HCT116 (cell line): ENCODE measurements at regions not wholly inside any gene's neighbourhood (a gene's known extent, or its start where the extent isn't known, plus 50 kb on each side); places are given as distances from the start of the nearest gene placed in this dataset.

Source experiments
- ATAC-seq: fragments of 200-7000 bp; cut with Tn5 transposase; 2 replicates; pipeline ENCODE4 v1.9.1; 2020; ENCODE audit warnings: mild to moderate bottlenecking, moderate library complexity
- BruUV-seq: library from RNA; stranded (reverse); fragments of 400-500 nt; replicated peaks from 2 replicates; lab custom pipeline; 2021; lab: Mats Ljungman, UMichigan
- CTCF ChIA-PET: fragments of 300-600 bp; sonication (Branson Sonifier 250); formaldehyde crosslinking; loops from one replicate; lab custom pipeline; 2021; ENCODE audit warnings: antibody characterized with exemption; lab: Charles Lee
- POLR2A ChIA-PET: fragments of 300-600, 350-600 bp; sonication (Branson Sonifier 250); formaldehyde crosslinking; loops from one replicate; lab custom pipeline; 2021; ENCODE audit warnings: antibody characterized with exemption; lab: Charles Lee
- RAD21 ChIA-PET, 2 experiments: fragments of 300-600 bp; sonication (Branson Sonifier 250); formaldehyde crosslinking; loops; one replicate each; lab custom pipeline; 2023; ENCODE audit warnings: low total read pairs in 2 of 2; ENCODE audit not compliant: uncharacterized antibody in 2 of 2, unreplicated experiment in 2 of 2, low non-redundant PET in 1 of 2; lab: Charles Lee
- DNase-seq: peaks from one replicate; pipeline ENCODE4 v3.0.0-alpha.2; 2010; ENCODE audit warnings: low read depth, low spot score
- H2AFZ ChIP-seq: fragments of 200-600 bp; shearing (Covaris generic), sonication (generic); 2 replicates; pipeline ENCODE4 v1.6.1; 2017; ENCODE audit warnings: low read depth, mixed run types, mixed read lengths, antibody characterized with exemption, low read length; ENCODE audit not compliant: poor library complexity, severe bottlenecking
- H3K27ac ChIP-seq: 2 replicates; pipeline ENCODE4 v1.5.1; 2012; ENCODE audit warnings: low read depth, low read length
- H3K27me3 ChIP-seq: fragments of 200-600 bp; sonication (generic); 2 replicates; pipeline ENCODE4 v1.6.1; 2016; ENCODE audit warnings: mixed run types, low read length, mixed read lengths; ENCODE audit not compliant: insufficient read depth
- H3K36me3 ChIP-seq, 2 experiments: fragments of 200-500 bp in 1 of 2; fragments of 200-600 bp in 1 of 2; sonication (Bioruptor generic) in 1 of 2; sonication (generic) in 1 of 2; 2 replicates each; pipeline versions ENCODE4 v1.5.1 to v1.6.1; 2014 to 2016; ENCODE audit warnings: low read length in 2 of 2, inconsistent platforms in 1 of 2, mixed read lengths in 1 of 2, mixed run types in 1 of 2; ENCODE audit not compliant: insufficient read depth in 2 of 2, control insufficient read depth in 1 of 2
- H3K4me1 ChIP-seq, 2 experiments: fragments of 200-600 bp in 1 of 2; sonication (generic) in 1 of 2; 2 replicates each; pipeline versions ENCODE4 v1.5.1 to v1.6.1; 2012 to 2017; ENCODE audit warnings: low read length in 2 of 2, inconsistent platforms in 1 of 2, mild to moderate bottlenecking in 1 of 2, mixed read lengths in 1 of 2, mixed run types in 1 of 2, moderate library complexity in 1 of 2; ENCODE audit not compliant: insufficient read depth in 2 of 2, control insufficient read depth in 1 of 2
- H3K4me2 ChIP-seq: fragments of 200-600 bp; sonication (generic); 2 replicates; pipeline ENCODE4 v1.6.1; 2017; ENCODE audit warnings: mixed run types, low read length, mixed read lengths
- H3K4me3 ChIP-seq, 2 experiments: fragments of 200-600 bp in 1 of 2; sonication (generic) in 1 of 2; replicated peaks in 1 of 2; 2 replicates each; pipeline ENCODE4 v1.5.1; 2011 to 2016; ENCODE audit warnings: low read length in 2 of 2, control low read depth in 1 of 2, low read depth in 1 of 2, mild to moderate bottlenecking in 1 of 2, mixed read lengths in 1 of 2, mixed run types in 1 of 2
- H3K79me2 ChIP-seq: fragments of 200-600 bp; sonication (generic); 2 replicates; pipeline ENCODE4 v1.6.1; 2017; ENCODE audit warnings: mild to moderate bottlenecking, mixed run types, low read length, moderate library complexity, mixed read lengths; ENCODE audit not compliant: insufficient read depth
- H3K9ac ChIP-seq: fragments of 200-600 bp; sonication (generic); 2 replicates; pipeline ENCODE4 v1.6.1; 2016; ENCODE audit warnings: low read length, mixed read lengths
- H3K9me2 ChIP-seq: fragments of 200-600 bp; sonication (generic), shearing (Covaris generic); 2 replicates; pipeline ENCODE4 v1.6.1; 2017; ENCODE audit warnings: mixed run types, mild to moderate bottlenecking, moderate library complexity; ENCODE audit not compliant: insufficient read depth
- H3K9me3 ChIP-seq, 2 experiments: fragments of 200-500 bp in 1 of 2; fragments of 200-600 bp in 1 of 2; sonication (Bioruptor generic) in 1 of 2; sonication (generic) in 1 of 2; 2 replicates each; pipeline ENCODE4 v1.6.1; 2014 to 2017; ENCODE audit warnings: low read length in 2 of 2, mixed read lengths in 2 of 2, inconsistent platforms in 1 of 2, low read depth in 1 of 2, mild to moderate bottlenecking in 1 of 2, mixed run types in 1 of 2, moderate library complexity in 1 of 2; ENCODE audit not compliant: control insufficient read depth in 1 of 2, insufficient read depth in 1 of 2
- H4K20me1 ChIP-seq: fragments of 200-600 bp; sonication (generic), shearing (Covaris generic); 2 replicates; pipeline ENCODE4 v1.6.1; 2017; ENCODE audit warnings: mixed run types, mild to moderate bottlenecking, moderate library complexity; ENCODE audit not compliant: insufficient read depth
- CBX3 ChIP-seq: IDR thresholded peaks from 2 replicates; pipeline ENCODE4 v1.6.1; 2012; ENCODE audit warnings: low read depth
- CEBPB ChIP-seq: IDR thresholded peaks from 2 replicates; pipeline ENCODE4 v1.6.1; 2012; ENCODE audit warnings: low read depth
- EGR1 ChIP-seq: IDR thresholded peaks from 2 replicates; pipeline ENCODE4 v1.6.1; 2012; ENCODE audit warnings: low read depth
- ELF1 ChIP-seq: IDR thresholded peaks from 2 replicates; pipeline ENCODE4 v1.6.1; 2012; ENCODE audit warnings: low read depth, borderline replicate concordance
- EZH2 ChIP-seq: fragments of 200-600 bp; sonication (generic); IDR thresholded peaks from 2 replicates; pipeline ENCODE4 v1.6.1; 2017; ENCODE audit warnings: antibody characterized with exemption, mixed run types
- FOSL1 ChIP-seq: IDR thresholded peaks from 2 replicates; pipeline ENCODE4 v1.6.1; 2012; ENCODE audit warnings: low read depth
- JUND ChIP-seq: IDR thresholded peaks from 2 replicates; pipeline ENCODE4 v1.6.1; 2012
- POLR2A ChIP-seq: IDR thresholded peaks from 2 replicates; pipeline ENCODE4 v1.7.0; 2011; ENCODE audit warnings: borderline replicate concordance; ENCODE audit not compliant: insufficient read depth, insufficient read length; ENCODE audit errors: extremely low read depth
- POLR2AphosphoS5 ChIP-seq: IDR thresholded peaks from 2 replicates; pipeline ENCODE4 v1.6.1; 2011; ENCODE audit warnings: mild to moderate bottlenecking, low read depth, low read length, moderate library complexity
- SIN3A ChIP-seq: IDR thresholded peaks from 2 replicates; pipeline ENCODE4 v1.6.1; 2012; ENCODE audit warnings: low read depth
- SP1 ChIP-seq: IDR thresholded peaks from 2 replicates; pipeline ENCODE4 v1.6.1; 2012; ENCODE audit warnings: low read depth
- SRF ChIP-seq: IDR thresholded peaks from 2 replicates; pipeline ENCODE4 v1.6.1; 2012; ENCODE audit warnings: low read depth
- TCF7L2 ChIP-seq: IDR thresholded peaks from 2 replicates; pipeline ENCODE4 v1.7.0; 2011; ENCODE audit warnings: borderline replicate concordance, inconsistent platforms; ENCODE audit not compliant: insufficient read depth, insufficient read length; ENCODE audit errors: extremely low read depth
- YY1 ChIP-seq: IDR thresholded peaks from 2 replicates; pipeline ENCODE4 v1.6.1; 2011; ENCODE audit warnings: low read length, low read depth, moderate library complexity, mild to moderate bottlenecking; ENCODE audit not compliant: insufficient replicate concordance; ENCODE audit errors: extremely low read depth
- intact Hi-C: fragments of 100-400 bp; cut with micrococcal nuclease; formaldehyde crosslinking; loops from 2 replicates; pipeline ENCODE4 v1.10.0; 2022
- TF ChIP-seq, protein P1 (sequence below): IDR thresholded peaks from 2 replicates; pipeline ENCODE4 v1.6.1; 2012
- TF ChIP-seq, protein P2 (sequence below): IDR thresholded peaks from 2 replicates; pipeline ENCODE4 v1.6.1; 2011; ENCODE audit warnings: mild to moderate bottlenecking, low read length, moderate library complexity; ENCODE audit not compliant: insufficient replicate concordance; ENCODE audit errors: extremely low read depth
- TF ChIP-seq, protein P3 (sequence below), 3 experiments: fragments of 200-600 bp in 1 of 3; sonication (generic) in 1 of 3; IDR thresholded peaks in 2 of 3; conservative IDR thresholded peaks in 1 of 3; 2 replicates each; pipeline ENCODE4 v1.5.1; 2012 to 2017; ENCODE audit warnings: low read depth in 2 of 3, low read length in 2 of 3, antibody characterized with exemption in 1 of 3, borderline replicate concordance in 1 of 3, control low read depth in 1 of 3, mild to moderate bottlenecking in 1 of 3, mixed read lengths in 1 of 3, mixed run types in 1 of 3, moderate library complexity in 1 of 3; ENCODE audit not compliant: insufficient read depth in 1 of 3
- TF ChIP-seq, protein P4 (sequence below): IDR thresholded peaks from 2 replicates; pipeline ENCODE4 v1.6.1; 2012

DNA sequence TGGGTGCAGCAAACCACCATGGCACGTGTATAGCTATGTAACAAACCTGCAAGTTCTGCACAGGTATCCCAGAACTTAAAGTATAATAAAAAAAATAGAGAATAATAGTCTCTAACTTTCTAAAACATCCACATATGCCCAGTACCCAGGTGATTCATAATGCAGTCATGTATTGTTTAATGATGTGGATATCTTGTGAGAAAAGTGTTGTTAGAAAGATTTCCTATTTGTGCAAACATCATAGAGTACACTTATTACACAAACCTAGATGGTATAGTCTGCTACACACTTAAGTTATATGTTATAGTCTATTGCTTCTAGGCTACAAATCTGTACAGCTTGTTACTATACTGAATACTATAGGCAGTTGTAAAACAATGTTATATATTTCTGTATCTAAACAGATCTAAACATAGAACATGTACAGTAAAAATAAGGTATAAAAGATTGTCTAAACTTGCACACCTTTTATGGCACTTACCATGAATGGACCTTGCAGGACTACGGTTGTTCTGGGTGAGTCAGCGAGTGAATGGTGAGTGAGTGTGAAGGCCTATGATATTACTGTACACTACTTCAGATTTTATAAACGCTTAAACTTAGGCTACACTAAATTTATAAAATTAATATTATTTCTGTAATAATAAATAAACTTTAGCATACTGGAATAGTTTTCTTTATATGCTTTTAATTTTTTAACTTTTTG is 232.2 kb upstream of the SLIT2 start:
- POLR2A ChIA-PET: no interaction called here
- Histone ChIP-seq H3K4me2 (no peak overlapping the region), H3K4me1 (no peaks in the 10 kb centered on the region), H3K79me2 (no peaks in the 10 kb centered on the region), H3K9ac (no peak overlapping the region), H4K20me1 (no peaks in the 10 kb centered on the region), H3K27me3 (no peaks in the 10 kb centered on the region), H2AFZ (no peak overlapping the region), H3K9me3 (no peaks in the 10 kb centered on the region), H3K9me2 (no peaks in the 10 kb centered on the region), H3K27ac (no peak overlapping the region), H3K4me3 (no peak overlapping the region), H3K36me3 (no peaks in the 10 kb centered on the region)
- RAD21 ChIA-PET: no interaction called here
- no TSS peak for BruUV-seq
- intact Hi-C loops: no loop called here
- TF ChIP-seq CEBPB (no peak), POLR2A (no peak), CBX3 (no peak), EGR1 (no peak), SP1 (no peak), SIN3A (no peak), POLR2AphosphoS5 (no peak), SRF (no peak), JUND (no peak), FOSL1 (no peak), YY1 (no peak), TCF7L2 (no peak), ELF1 (no peak), EZH2 (no peak)
- TF ChIP-seq, protein P1, sequence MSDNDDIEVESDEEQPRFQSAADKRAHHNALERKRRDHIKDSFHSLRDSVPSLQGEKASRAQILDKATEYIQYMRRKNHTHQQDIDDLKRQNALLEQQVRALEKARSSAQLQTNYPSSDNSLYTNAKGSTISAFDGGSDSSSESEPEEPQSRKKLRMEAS: no peak
- TF ChIP-seq, protein P2, sequence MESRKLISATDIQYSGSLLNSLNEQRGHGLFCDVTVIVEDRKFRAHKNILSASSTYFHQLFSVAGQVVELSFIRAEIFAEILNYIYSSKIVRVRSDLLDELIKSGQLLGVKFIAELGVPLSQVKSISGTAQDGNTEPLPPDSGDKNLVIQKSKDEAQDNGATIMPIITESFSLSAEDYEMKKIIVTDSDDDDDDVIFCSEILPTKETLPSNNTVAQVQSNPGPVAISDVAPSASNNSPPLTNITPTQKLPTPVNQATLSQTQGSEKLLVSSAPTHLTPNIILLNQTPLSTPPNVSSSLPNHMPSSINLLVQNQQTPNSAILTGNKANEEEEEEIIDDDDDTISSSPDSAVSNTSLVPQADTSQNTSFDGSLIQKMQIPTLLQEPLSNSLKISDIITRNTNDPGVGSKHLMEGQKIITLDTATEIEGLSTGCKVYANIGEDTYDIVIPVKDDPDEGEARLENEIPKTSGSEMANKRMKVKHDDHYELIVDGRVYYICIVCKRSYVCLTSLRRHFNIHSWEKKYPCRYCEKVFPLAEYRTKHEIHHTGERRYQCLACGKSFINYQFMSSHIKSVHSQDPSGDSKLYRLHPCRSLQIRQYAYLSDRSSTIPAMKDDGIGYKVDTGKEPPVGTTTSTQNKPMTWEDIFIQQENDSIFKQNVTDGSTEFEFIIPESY: no peak
- TF ChIP-seq, protein P3, sequence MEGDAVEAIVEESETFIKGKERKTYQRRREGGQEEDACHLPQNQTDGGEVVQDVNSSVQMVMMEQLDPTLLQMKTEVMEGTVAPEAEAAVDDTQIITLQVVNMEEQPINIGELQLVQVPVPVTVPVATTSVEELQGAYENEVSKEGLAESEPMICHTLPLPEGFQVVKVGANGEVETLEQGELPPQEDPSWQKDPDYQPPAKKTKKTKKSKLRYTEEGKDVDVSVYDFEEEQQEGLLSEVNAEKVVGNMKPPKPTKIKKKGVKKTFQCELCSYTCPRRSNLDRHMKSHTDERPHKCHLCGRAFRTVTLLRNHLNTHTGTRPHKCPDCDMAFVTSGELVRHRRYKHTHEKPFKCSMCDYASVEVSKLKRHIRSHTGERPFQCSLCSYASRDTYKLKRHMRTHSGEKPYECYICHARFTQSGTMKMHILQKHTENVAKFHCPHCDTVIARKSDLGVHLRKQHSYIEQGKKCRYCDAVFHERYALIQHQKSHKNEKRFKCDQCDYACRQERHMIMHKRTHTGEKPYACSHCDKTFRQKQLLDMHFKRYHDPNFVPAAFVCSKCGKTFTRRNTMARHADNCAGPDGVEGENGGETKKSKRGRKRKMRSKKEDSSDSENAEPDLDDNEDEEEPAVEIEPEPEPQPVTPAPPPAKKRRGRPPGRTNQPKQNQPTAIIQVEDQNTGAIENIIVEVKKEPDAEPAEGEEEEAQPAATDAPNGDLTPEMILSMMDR (IDR thresholded peaks at IDR 0.05 in 2 of 3, conservative IDR thresholded peaks at IDR 0.05 in 1 of 3; ENCODE audit: borderline replicate concordance in 1 of 3, insufficient read depth in 1 of 3, low read depth in 2 of 3, low read length in 2 of 3): no peak
- TF ChIP-seq, protein P4, sequence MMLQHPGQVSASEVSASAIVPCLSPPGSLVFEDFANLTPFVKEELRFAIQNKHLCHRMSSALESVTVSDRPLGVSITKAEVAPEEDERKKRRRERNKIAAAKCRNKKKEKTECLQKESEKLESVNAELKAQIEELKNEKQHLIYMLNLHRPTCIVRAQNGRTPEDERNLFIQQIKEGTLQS: no peak
- no peak for ATAC-seq
- CTCF ChIA-PET: no interaction called here
- DNase-seq: no peak
